ENCODE measurements at regions not wholly inside any gene's neighbourhood (a gene's known extent, or its start where the extent isn't known, plus 50 kb on each side); places are given as distances from the start of the nearest gene placed in this dataset.
A peak's percentile ranks its signal among the peaks of the same experiment; 100 is the strongest.

- DNase-seq (no peak), ATAC-seq (no peak)
- Histone ChIP-seq H3K4me3 (no peak overlapping the region), H3K9me3 (no peaks in the 10 kb centered on the region), H3K4me1 (ENCODE audit: low read depth) (peaks cover 10% of the 10 kb centered on the region), H3K36me3 (ENCODE audit: low read depth) (no peaks in the 10 kb centered on the region)
- intact Hi-C loops (cut with DNase I, micrococcal nuclease): no loop called here
- TF ChIP-seq CTCF (IDR thresholded peaks at IDR 0.05): no peak
Measured at GRCh38 chr4:1540601-1541375, 134.5 kb upstream of the NKX1-1 start.

- intact Hi-C loops (cut with DNase I, micrococcal nuclease): no loop called here
- no peak for TF ChIP-seq CTCF (IDR thresholded peaks at IDR 0.05)
Measured at GRCh38 chr4:1539859-1540600, 133.8 kb upstream of the NKX1-1 start.

DNA sequence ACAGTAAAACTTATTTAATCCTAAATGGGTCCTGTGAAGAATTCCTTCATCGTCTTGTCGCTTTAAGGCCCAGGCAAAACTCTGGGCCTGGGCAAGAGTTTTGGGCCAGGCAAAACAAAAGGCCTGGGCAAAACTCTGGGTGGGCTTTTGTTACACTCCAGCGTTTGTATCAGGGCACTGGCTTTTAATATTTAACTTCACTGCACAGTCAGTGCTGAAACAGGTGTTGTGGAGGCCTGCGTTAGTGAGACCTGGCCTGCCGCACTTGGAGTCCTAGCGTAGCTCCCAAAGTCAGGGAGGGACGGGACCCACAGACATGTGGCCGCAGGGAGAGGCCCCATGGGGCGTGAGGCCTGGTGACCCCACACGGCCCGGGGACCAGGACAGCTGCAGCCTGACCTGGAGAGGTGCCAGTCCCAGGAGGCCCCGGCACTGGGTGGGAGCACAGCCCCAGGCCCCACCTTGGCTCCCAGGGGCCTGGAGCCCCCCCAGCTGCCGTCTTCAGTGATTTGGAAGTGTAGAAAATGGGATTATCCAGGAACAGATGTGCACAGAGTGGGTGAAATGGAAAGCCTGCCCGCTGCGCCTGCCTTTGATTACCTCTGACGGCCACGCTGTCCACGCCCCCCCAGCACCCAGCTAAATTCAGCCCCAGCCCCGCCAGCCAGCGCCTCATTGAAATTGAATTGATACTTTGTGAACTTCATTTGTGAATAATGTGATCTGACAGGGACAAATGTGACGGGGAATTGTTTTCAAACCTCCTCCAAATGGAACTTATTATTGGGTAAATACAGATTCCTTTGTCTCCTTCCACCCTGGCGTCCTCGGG is 132.9 kb upstream of the NKX1-1 start:
- intact Hi-C loops (cut with DNase I, micrococcal nuclease): no loop called here
- no peak for TF ChIP-seq CTCF (IDR thresholded peaks at IDR 0.05)
- Histone ChIP-seq H3K36me3 (ENCODE audit: low read depth) (no peaks in the 10 kb centered on the region), H3K4me1 (ENCODE audit: low read depth) (peaks cover 2% of the 10 kb centered on the region), H3K9me3 (no peaks in the 10 kb centered on the region), H3K4me3 (no peak overlapping the region)
- peak in 2 of 3 donors; percentile 4 to 27 for DNase-seq
- no peak for ATAC-seq

More at GRCh38 chr4:1539859-1540600, 133.8 kb upstream of the NKX1-1 start:
- H3K4me1 ChIP-seq (ENCODE audit: low read depth): peaks cover 10% of the 10 kb centered on the region
- H3K36me3 ChIP-seq (ENCODE audit: low read depth): no peaks in the 10 kb centered on the region
- no peaks in the 10 kb centered on the region for H3K9me3 ChIP-seq
- no peak for ATAC-seq
- DNase-seq: peak in 1 of 3 donors; percentile 25
- H3K4me3 ChIP-seq: no peak overlapping the region

DNA sequence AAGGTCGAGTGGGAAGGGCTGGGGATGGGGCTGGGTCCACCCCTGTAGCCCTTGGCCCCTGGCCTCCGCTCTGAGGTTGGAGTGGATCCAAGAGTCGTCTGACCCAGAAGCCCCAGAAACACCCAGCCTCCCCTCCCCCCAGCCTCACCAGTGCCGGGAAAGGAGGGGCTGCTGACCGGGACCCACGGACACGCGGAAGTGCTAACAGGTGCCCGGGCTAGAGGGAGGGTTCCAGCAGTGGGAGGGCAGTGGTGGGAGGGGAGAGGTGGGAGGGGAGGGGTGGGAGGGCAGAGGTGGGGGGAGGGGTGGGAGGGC is 131.8 kb upstream of the NKX1-1 start:
- Histone ChIP-seq H3K36me3 (ENCODE audit: low read depth) (no peaks in the 10 kb centered on the region), H3K4me1 (ENCODE audit: low read depth) (no peaks in the 10 kb centered on the region), H3K9me3 (no peaks in the 10 kb centered on the region), H3K4me3 (no peak overlapping the region)
- no peak for TF ChIP-seq CTCF (IDR thresholded peaks at IDR 0.05)
- peak in 2 of 3 donors; percentile 11 to 27 for DNase-seq
- no peak for ATAC-seq
- intact Hi-C loops (cut with DNase I, micrococcal nuclease): no loop called here

DNA sequence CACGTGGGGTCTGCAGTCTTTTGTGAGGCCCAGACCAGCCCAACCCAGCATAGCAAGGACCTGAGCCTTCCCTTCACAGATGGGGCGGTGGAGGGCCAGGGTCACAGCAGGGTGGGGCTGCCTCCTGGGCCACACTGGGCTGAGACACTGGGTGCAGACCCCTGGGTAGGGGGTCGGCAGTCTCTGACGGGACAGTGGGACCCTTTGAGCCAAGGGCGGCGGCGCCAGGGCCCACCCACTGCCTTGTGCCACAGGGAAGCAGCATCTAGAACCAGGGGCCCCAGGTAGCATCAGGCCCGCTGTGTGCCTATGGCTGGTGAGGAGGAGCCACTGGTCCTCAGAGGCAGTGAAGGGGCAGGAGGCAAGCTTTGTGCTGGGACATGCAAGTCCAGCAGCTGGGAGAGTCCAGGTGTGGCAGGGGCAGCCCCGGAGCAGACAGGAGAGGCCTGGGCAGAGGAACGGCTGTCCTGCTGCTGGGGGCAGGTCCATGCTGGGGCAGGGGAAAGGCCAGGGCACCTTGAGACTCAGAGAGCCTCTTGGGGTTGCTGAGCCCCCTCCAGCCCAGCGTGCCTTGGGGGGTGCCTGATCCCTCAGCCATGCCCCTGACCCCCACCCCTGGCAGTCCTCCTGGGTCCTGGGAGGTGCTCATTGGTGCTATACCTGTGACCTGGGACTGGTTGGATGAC is 131.3 kb upstream of the NKX1-1 start:
- intact Hi-C loops (cut with DNase I, micrococcal nuclease): no loop called here
- DNase-seq (peak in 2 of 3 donors; percentile 12 to 40), ATAC-seq (no peak)
- Histone ChIP-seq H3K36me3 (ENCODE audit: low read depth) (no peaks in the 10 kb centered on the region), H3K4me1 (ENCODE audit: low read depth) (no peaks in the 10 kb centered on the region), H3K9me3 (no peaks in the 10 kb centered on the region), H3K4me3 (no peak overlapping the region)
- TF ChIP-seq CTCF (IDR thresholded peaks at IDR 0.05): no peak
